ENCODE measurements at regions not wholly inside any gene's neighbourhood (a gene's known extent, or its start where the extent isn't known, plus 50 kb on each side); places are given as distances from the start of the nearest gene placed in this dataset.
A peak's percentile ranks its signal among the peaks of the same experiment; 100 is the strongest.

- no peak for DNase-seq (ENCODE audit: low read depth in 2 of 2)
- no peak overlapping the region for H3K9ac ChIP-seq (ENCODE audit: insufficient read depth, low read length)
- no peak overlapping the region for H3K4me3 ChIP-seq (replicated peaks in 1 of 4; ENCODE audit: control extremely low read depth in 1 of 4, insufficient read depth in 1 of 4, low read depth in 3 of 4, low read length in 4 of 4)
- H3K79me2 ChIP-seq (ENCODE audit: control insufficient read depth, insufficient read depth, low read length), result no peaks in the 10 kb centered on the region
- no peaks in the 10 kb centered on the region for H3K36me3 ChIP-seq (ENCODE audit: control insufficient read depth, insufficient read depth, low read length)
- TF ChIP-seq CTCF (conservative IDR thresholded peaks at IDR 0.05 in 1 of 2, IDR thresholded peaks at IDR 0.05 in 1 of 2; ENCODE audit: low read depth in 1 of 2, low read length in 2 of 2) (no peak), EZH2 (IDR thresholded peaks at IDR 0.05; ENCODE audit: low read length, missing control alignments) (no peak)
- H3K4me2 ChIP-seq (ENCODE audit: extremely low read depth, insufficient read depth, low read length), result no peak overlapping the region
- no peaks in the 10 kb centered on the region for H3K27me3 ChIP-seq (ENCODE audit: control insufficient read depth, insufficient read depth, low read length)
- H2AFZ ChIP-seq (ENCODE audit: low read length), result no peak overlapping the region
- no peaks in the 10 kb centered on the region for H4K20me1 ChIP-seq (ENCODE audit: control insufficient read depth, extremely low read depth, insufficient read depth, low read length)
- no peak overlapping the region for H3K27ac ChIP-seq (ENCODE audit: insufficient read depth, low read length)
- H3K9me3 ChIP-seq (ENCODE audit: control insufficient read depth, insufficient read depth, low read depth, low read length), result no peaks in the 10 kb centered on the region
- H3K4me1 ChIP-seq (ENCODE audit: control insufficient read depth, extremely low read depth, insufficient read depth, low read length), result no peaks in the 10 kb centered on the region
Observed at GRCh38 chr14:65948302-65948701, 535.8 kb downstream of the FUT8 start.

GRCh38 chr14:65949711-65950516, 536.3 kb upstream of the CCDC196 start:
- H3K4me2 ChIP-seq (ENCODE audit: extremely low read depth, insufficient read depth, low read length), result no peak overlapping the region
- H3K4me3 ChIP-seq (replicated peaks in 1 of 4; ENCODE audit: control extremely low read depth in 1 of 4, insufficient read depth in 1 of 4, low read depth in 3 of 4, low read length in 4 of 4), result no peak overlapping the region

GRCh38 chr14:65954942-65955341, 531.2 kb upstream of the CCDC196 start:
- Histone ChIP-seq H3K4me1 (ENCODE audit: control insufficient read depth, extremely low read depth, insufficient read depth, low read length) (no peaks in the 10 kb centered on the region), H3K79me2 (ENCODE audit: control insufficient read depth, insufficient read depth, low read length) (no peaks in the 10 kb centered on the region), H3K36me3 (ENCODE audit: control insufficient read depth, insufficient read depth, low read length) (no peaks in the 10 kb centered on the region)

More at GRCh38 chr14:65949711-65950516, 536.3 kb upstream of the CCDC196 start:
- Histone ChIP-seq H3K36me3 (ENCODE audit: control insufficient read depth, insufficient read depth, low read length) (no peaks in the 10 kb centered on the region), H4K20me1 (ENCODE audit: control insufficient read depth, extremely low read depth, insufficient read depth, low read length) (no peaks in the 10 kb centered on the region), H3K27me3 (ENCODE audit: control insufficient read depth, insufficient read depth, low read length) (no peaks in the 10 kb centered on the region), H2AFZ (ENCODE audit: low read length) (no peak overlapping the region), H3K79me2 (ENCODE audit: control insufficient read depth, insufficient read depth, low read length) (no peaks in the 10 kb centered on the region), H3K9me3 (ENCODE audit: control insufficient read depth, insufficient read depth, low read depth, low read length) (no peaks in the 10 kb centered on the region), H3K27ac (ENCODE audit: insufficient read depth, low read length) (no peak overlapping the region), H3K4me1 (ENCODE audit: control insufficient read depth, extremely low read depth, insufficient read depth, low read length) (no peaks in the 10 kb centered on the region), H3K9ac (ENCODE audit: insufficient read depth, low read length) (no peak overlapping the region)
- TF ChIP-seq CTCF (conservative IDR thresholded peaks at IDR 0.05 in 1 of 2, IDR thresholded peaks at IDR 0.05 in 1 of 2; ENCODE audit: low read depth in 1 of 2, low read length in 2 of 2), result no peak
- no peak for TF ChIP-seq EZH2 (IDR thresholded peaks at IDR 0.05; ENCODE audit: low read length, missing control alignments)
- DNase-seq (ENCODE audit: low read depth in 2 of 2), result peak; percentile 0 to 58

More at GRCh38 chr14:65954942-65955341, 531.2 kb upstream of the CCDC196 start:
- no peak overlapping the region for H3K27ac ChIP-seq (ENCODE audit: insufficient read depth, low read length)
- no peak overlapping the region for H3K9ac ChIP-seq (ENCODE audit: insufficient read depth, low read length)
- DNase-seq (ENCODE audit: low read depth in 2 of 2), result no peak
- H2AFZ ChIP-seq (ENCODE audit: low read length), result no peak overlapping the region
- no peaks in the 10 kb centered on the region for H3K27me3 ChIP-seq (ENCODE audit: control insufficient read depth, insufficient read depth, low read length)
- no peak overlapping the region for H3K4me2 ChIP-seq (ENCODE audit: extremely low read depth, insufficient read depth, low read length)
- H3K4me3 ChIP-seq (replicated peaks in 1 of 4; ENCODE audit: control extremely low read depth in 1 of 4, insufficient read depth in 1 of 4, low read depth in 3 of 4, low read length in 4 of 4), result no peak overlapping the region
- no peaks in the 10 kb centered on the region for H4K20me1 ChIP-seq (ENCODE audit: control insufficient read depth, extremely low read depth, insufficient read depth, low read length)
- no peaks in the 10 kb centered on the region for H3K9me3 ChIP-seq (ENCODE audit: control insufficient read depth, insufficient read depth, low read depth, low read length)
- no peak for TF ChIP-seq CTCF (conservative IDR thresholded peaks at IDR 0.05 in 1 of 2, IDR thresholded peaks at IDR 0.05 in 1 of 2; ENCODE audit: low read depth in 1 of 2, low read length in 2 of 2)
- no peak for TF ChIP-seq EZH2 (IDR thresholded peaks at IDR 0.05; ENCODE audit: low read length, missing control alignments)

All from fibroblast of lung (primary cell).